C4-2B (cell line): ENCODE measurements at regions not wholly inside any gene's neighbourhood (a gene's known extent, or its start where the extent isn't known, plus 50 kb on each side); places are given as distances from the start of the nearest gene placed in this dataset.

ENCODE experiments used
- H3K27ac ChIP-seq: fragments of 450-650 bp; 2 replicates; pipeline ENCODE4 v1.5.1; 2017
- ZFX ChIP-seq: fragments of 450-650 bp; IDR thresholded peaks from 2 replicates; pipeline ENCODE4 v1.6.1; 2017
- TF ChIP-seq, protein P1 (sequence below): fragments of 450-650 bp; conservative IDR thresholded peaks from 2 replicates; pipeline ENCODE4 v1.5.1; 2017; ENCODE audit warnings: mild to moderate bottlenecking

DNA sequence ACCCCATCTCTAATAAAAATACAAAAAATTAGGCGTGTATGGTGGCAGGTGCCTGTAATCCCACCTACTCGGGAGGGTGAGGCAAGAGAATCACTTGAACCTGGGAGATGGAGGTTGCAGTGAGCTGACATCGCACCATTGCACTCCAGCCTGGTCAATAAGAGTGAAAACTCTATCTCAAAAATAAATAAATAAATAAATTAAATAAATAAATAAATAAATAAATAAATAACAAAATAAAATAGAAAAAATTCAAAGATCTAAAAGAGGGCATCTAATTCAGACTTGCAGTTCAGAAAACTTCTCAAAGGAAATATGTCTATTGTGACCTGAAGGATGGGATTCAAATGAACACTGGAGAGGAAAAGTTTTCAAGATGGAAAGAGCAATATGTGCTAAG is 1085.1 kb downstream of the SORCS3 start:
- no peak overlapping the region for H3K27ac ChIP-seq
- no peak for TF ChIP-seq ZFX
- TF ChIP-seq, protein P1, sequence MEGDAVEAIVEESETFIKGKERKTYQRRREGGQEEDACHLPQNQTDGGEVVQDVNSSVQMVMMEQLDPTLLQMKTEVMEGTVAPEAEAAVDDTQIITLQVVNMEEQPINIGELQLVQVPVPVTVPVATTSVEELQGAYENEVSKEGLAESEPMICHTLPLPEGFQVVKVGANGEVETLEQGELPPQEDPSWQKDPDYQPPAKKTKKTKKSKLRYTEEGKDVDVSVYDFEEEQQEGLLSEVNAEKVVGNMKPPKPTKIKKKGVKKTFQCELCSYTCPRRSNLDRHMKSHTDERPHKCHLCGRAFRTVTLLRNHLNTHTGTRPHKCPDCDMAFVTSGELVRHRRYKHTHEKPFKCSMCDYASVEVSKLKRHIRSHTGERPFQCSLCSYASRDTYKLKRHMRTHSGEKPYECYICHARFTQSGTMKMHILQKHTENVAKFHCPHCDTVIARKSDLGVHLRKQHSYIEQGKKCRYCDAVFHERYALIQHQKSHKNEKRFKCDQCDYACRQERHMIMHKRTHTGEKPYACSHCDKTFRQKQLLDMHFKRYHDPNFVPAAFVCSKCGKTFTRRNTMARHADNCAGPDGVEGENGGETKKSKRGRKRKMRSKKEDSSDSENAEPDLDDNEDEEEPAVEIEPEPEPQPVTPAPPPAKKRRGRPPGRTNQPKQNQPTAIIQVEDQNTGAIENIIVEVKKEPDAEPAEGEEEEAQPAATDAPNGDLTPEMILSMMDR, result no peak

DNA sequence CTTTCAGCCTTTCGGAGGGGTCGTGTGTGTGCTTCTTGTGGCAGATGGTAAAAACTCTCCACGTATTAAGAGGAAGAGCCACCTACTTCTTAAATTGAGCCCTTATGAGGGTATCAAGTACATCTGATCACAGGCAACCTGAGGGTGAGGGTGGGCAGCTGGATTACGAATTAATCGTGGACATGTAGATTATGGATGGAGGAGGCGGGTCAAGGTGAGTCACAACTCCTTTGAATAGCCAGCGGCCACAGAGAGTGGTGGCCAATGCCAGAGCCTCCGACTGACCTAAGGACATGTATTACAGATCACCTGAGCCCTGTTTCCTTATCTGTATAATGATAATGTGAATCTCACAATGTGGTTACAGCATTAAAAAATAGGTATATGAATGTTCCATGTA is 1083.9 kb downstream of the SORCS3 start:
- no peak for TF ChIP-seq ZFX
- no peak overlapping the region for H3K27ac ChIP-seq

DNA sequence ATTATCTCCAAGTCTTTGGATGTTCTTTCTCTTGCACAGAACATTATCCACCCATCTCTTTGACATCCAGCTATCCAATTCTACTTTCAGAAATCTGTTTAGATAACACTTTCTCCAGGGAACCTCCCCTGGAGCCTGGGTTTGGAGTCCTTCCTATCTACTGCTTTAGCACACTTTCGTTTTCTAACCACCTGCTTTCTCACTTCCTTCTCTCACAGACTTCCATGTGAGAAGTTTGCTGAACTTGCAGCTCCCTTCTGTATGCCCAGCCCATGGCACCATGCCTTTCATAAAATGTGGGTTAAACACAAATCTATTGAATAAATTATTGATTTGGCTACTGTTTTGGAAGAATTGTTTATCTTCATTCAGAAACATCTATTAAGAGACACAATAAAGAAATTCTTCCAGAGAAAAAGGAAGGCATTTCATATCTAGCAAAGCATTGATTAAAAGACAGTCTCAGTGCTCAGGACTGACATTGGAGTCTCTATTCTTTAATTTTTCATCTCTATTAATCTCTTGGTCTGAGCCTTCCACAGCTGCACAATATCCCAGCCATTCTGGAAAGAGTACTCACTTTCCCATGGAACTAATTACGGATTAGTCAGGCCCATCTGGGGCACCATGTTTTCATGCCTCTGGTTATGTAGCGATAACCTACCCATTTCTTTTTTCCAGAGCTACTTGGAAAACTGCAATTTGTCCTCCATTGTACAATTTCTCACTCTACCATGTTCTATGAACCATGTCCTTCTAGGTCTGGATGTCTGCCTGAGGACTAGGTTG is 1077.3 kb downstream of the SORCS3 start:
- H3K27ac ChIP-seq, result no peak overlapping the region
- TF ChIP-seq, protein P1, result no peak
- TF ChIP-seq ZFX, result no peak

- no peak for TF ChIP-seq ZFX
- TF ChIP-seq, protein P1, result no peak
- H3K27ac ChIP-seq, result no peak overlapping the region
Measured at GRCh38 chr10:105714728-105715127, 1073.6 kb downstream of the SORCS3 start.

- TF ChIP-seq, protein P1, result no peak
- TF ChIP-seq ZFX, result no peak
- no peak overlapping the region for H3K27ac ChIP-seq
Measured at GRCh38 chr10:105707603-105708002, 1066.5 kb downstream of the SORCS3 start.

- TF ChIP-seq, protein P1, result no peak
- H3K27ac ChIP-seq, result no peak overlapping the region
Measured at GRCh38 chr10:105706281-105707026, 1065.4 kb downstream of the SORCS3 start.

- TF ChIP-seq, protein P1, result no peak
- no peak for TF ChIP-seq ZFX
Measured at GRCh38 chr10:105702211-105702610, 1061.1 kb downstream of the SORCS3 start.

More at GRCh38 chr10:105702211-105702610, 1061.1 kb downstream of the SORCS3 start:
- H3K27ac ChIP-seq, result no peak overlapping the region
